GM12874 (cell line): ENCODE measurements at regions not wholly inside any gene's neighbourhood (a gene's known extent, or its start where the extent isn't known, plus 50 kb on each side); places are given as distances from the start of the nearest gene placed in this dataset.

Source experiments
- TF ChIP-seq, protein P1 (sequence below): IDR thresholded peaks from 2 replicates; pipeline ENCODE4 v1.5.1; 2011; ENCODE audit warnings: low read depth, mild to moderate bottlenecking, control low read depth, low read length, moderate library complexity; ENCODE audit not compliant: insufficient read depth

DNA sequence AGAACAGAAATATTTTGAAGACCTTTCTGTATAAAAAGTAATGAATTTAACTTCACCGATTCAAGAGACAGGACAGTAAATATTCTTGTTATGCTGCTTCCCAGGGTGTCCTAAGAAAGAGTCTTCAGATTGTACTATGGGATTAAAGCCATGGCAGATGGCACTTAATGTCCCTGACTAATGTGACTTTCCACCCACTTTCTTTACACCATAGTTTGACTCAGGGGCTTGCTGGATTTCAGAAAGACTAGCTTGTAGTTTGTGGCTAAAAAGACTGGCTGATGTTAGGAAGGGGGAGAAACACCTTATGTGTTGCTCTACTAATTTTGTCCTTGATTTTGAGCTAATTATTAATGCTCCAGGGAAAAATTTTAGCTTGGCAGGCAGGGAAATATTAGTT is 75.9 kb downstream of the UTRN start:
- TF ChIP-seq, protein P1, sequence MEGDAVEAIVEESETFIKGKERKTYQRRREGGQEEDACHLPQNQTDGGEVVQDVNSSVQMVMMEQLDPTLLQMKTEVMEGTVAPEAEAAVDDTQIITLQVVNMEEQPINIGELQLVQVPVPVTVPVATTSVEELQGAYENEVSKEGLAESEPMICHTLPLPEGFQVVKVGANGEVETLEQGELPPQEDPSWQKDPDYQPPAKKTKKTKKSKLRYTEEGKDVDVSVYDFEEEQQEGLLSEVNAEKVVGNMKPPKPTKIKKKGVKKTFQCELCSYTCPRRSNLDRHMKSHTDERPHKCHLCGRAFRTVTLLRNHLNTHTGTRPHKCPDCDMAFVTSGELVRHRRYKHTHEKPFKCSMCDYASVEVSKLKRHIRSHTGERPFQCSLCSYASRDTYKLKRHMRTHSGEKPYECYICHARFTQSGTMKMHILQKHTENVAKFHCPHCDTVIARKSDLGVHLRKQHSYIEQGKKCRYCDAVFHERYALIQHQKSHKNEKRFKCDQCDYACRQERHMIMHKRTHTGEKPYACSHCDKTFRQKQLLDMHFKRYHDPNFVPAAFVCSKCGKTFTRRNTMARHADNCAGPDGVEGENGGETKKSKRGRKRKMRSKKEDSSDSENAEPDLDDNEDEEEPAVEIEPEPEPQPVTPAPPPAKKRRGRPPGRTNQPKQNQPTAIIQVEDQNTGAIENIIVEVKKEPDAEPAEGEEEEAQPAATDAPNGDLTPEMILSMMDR, result no peak

DNA sequence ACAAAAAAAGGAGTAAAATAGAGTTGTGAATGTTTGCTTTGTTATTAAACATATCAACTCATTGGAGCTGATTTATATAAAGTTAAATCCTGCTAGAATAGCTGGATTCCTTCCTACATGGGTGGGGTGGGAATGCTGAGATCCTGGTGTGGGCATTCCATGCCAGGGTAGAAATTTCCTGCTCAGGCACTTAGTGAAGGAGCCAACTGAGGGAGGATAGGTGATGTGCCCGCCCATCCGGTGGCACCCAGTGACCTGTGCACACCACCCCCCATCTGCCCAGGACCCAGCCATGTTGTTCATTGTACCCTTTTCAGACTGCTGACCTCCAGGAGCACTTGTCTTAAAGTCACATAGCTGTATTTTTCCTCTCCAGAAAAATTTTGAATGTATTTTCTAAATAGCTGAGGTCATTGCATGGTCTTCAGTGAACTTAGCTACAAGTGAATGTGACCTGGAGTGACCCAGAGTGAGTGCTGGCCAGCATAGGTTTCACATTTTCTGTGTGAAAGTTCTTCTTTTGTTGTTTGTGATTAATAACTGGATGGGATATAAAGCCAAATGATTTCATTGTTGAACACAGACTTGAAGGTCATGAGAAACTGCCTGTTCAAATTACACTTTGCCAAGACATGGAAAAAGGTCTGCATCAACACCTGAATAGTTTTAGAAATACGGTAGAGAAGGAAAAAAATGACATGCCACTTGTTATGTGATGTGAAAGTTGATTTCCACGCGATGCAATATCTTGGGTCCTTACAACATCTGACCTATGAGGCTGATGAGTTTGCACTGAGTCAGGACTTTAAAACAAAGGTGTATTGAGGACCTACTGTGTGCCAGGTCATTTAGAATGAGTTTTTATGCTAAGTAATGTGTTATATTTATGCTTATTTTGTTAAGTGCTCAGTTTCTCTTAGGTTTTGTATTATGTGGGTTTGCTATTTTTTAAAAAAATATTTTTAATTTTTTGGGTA is 77.2 kb downstream of the UTRN start:
- TF ChIP-seq, protein P1, result no peak

DNA sequence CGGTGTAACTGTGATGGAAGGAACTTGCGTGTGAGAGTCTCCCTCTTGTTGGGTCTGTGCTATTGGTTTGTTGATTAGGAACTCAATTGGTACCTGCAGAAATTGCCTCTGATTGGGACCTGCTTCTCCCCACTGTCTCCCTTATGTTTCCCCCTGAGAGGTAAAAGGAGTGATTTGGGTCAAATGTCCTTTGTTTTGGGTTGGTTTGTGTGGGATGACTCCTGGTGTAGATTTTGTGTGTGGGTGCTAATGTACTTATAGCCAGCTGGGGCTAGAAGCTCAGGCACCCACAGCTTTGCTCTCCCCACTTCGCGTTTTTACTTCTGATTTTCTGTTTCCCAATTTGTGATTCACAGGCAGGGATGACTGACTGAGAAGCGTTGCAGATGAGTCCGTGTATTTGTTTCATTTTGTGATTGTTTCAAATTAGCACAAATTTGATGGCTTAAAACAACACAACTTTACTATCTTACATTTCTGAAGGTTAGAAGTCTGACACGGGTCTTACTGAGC is 79.1 kb downstream of the UTRN start:
- TF ChIP-seq, protein P1, result no peak

DNA sequence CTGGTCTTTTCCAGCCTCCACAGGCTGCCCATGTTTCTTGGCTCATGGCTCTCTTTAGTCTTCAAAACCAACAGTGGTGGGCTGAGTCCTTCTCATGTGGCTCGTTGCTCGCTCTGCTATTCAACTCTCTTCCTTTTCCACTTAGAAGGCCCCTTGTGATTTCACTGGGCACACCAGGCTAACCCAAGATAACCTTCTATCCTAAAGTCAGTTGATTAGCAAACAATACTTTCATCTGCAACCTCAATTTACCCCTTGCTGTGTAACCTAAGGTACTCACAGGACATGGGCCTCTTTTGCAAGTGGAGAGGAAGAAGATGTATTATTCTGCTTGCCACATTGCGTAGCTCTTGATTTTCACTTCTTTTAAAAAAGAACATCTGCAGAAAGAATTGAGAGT is 79.6 kb downstream of the UTRN start:
- TF ChIP-seq, protein P1, result no peak

DNA sequence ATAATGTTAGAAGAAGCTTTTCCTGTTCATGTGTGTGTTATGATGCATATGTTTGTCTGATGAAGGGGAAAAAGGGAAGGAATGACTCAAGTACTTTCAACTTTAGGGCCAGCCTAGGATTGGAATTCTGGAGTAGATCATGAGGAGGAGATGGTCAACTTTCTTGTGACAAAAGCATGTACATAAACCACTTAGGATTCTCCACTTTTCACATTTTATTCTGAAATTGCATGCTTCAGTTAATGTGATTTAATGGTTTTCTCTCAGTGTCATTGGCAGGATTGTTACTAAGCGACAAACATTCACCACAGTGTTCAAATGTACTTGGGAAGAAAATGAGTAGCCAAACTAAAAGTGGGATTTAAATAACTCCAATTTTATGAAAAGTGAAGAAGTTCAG is 80.1 kb downstream of the UTRN start:
- TF ChIP-seq, protein P1, result no peak

DNA sequence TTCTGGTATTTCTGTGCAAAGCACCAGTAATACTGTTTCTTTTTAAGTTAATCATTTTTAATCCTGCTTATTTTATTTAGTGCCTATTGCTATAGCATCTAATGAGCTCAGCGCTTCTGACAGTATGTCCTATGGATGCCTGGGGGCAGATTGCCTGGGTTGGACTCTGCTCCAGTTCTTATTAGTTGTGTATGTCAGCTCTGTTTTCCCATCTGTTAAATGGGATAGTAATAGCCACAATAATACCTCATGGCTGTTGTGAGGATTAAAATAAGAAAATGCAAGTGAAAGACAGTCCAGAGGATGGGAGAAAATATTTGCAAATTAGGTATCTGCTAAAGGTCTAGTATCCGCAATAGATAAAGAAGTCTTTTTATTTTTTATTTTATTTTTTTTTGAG is 87.0 kb downstream of the UTRN start:
- TF ChIP-seq, protein P1, result no peak

DNA sequence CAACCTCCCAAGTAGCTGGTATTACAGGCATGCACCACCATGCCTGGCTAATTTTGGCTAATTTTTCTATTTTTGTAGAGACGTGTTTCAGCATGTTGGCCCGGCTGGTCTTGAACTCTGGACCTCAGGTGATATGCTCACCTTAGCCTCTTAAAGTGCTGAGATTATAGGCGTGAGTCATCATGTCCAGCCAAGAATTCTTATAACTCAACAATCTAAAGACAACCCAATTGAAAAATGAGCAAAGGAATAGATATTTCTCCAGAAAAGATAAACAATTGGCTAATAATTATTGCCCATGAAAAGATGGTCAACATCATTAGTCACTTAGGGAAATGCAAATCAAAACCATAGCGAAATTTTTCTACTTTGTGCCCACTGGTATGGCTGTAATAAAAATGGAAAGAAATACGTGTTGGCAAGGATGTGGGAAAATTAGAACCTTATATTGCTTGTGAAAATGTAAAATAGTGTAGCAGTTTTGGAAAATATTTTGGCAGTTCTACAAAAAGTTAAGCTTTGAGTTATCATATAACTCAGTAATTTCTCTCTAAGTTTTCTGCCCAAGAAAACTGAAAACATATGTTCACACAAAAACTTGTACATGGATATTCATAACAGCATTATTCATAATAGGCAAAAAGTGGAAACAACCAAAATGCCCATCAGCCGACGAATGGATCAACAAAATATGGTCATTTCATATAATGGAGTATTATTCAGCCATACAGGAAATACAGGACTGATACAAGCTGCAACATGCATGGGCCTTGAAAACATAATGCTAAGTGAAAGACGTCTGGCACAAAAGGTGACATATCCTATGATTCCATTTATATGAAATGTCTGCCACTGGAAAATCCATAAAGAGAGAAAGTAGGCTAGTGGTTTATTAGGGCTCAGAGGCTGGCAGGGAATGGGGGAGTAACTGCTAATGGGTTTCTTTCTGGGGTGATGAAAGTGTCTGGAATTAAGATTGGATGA is 87.8 kb downstream of the UTRN start:
- TF ChIP-seq, protein P1, result no peak
